Neural cell (in vitro differentiated cells): ENCODE measurements at regions not wholly inside any gene's neighbourhood (a gene's known extent, or its start where the extent isn't known, plus 50 kb on each side); places are given as distances from the start of the nearest gene placed in this dataset.

ENCODE experiments used
- H2AFZ ChIP-seq: fragments of 200-600, 300-800 bp; sonication (generic), shearing (Covaris generic); 2 replicates; pipeline ENCODE4 v1.6.0; 2014; ENCODE audit warnings: low read depth, mild to moderate bottlenecking, antibody characterized with exemption, low read length, moderate library complexity
- H3F3A ChIP-seq: fragments of 200-600 bp; shearing (Covaris generic); 2 replicates; pipeline ENCODE4 v1.6.1; 2016; ENCODE audit warnings: mild to moderate bottlenecking, moderate library complexity, mixed read lengths, antibody characterized with exemption, low read length; ENCODE audit not compliant: insufficient read depth, poor library complexity, severe bottlenecking
- H3K27ac ChIP-seq: fragments of 200-600, 300-800 bp; sonication (generic), shearing (Covaris generic); 2 replicates; pipeline ENCODE4 v1.5.1; 2014; ENCODE audit warnings: mild to moderate bottlenecking, low read length, moderate library complexity
- H3K27me3 ChIP-seq: fragments of 300-800, 200-600 bp; sonication (generic), shearing (Covaris generic); 2 replicates; pipeline ENCODE4 v1.6.0; 2014; ENCODE audit warnings: mild to moderate bottlenecking, low read depth, low read length, moderate library complexity; ENCODE audit not compliant: insufficient read depth
- H3K36me3 ChIP-seq: fragments of 300-800, 200-600 bp; sonication (generic), shearing (Covaris generic); 2 replicates; pipeline ENCODE4 v1.5.1; 2014; ENCODE audit warnings: mild to moderate bottlenecking, antibody characterized with exemption, low read length, moderate library complexity; ENCODE audit not compliant: insufficient read depth
- H3K4me2 ChIP-seq: fragments of 300-800, 200-600 bp; sonication (generic), shearing (Covaris generic); 2 replicates; pipeline ENCODE4 v1.6.0; 2014; ENCODE audit warnings: mild to moderate bottlenecking, low read length
- H3K4me3 ChIP-seq: fragments of 300-800, 200-600 bp; sonication (generic), shearing (Covaris generic); 2 replicates; pipeline ENCODE4 v1.5.1; 2014; ENCODE audit warnings: mild to moderate bottlenecking, low read length, moderate library complexity
- H3K79me2 ChIP-seq: fragments of 200-600 bp; shearing (Covaris generic); replicated peaks from 2 replicates; pipeline ENCODE4 v1.6.0; 2014; ENCODE audit warnings: mild to moderate bottlenecking, low read length, moderate library complexity; ENCODE audit not compliant: insufficient read depth
- H3K9ac ChIP-seq: fragments of 300-800, 200-600 bp; sonication (generic), shearing (Covaris generic); 2 replicates; pipeline ENCODE4 v1.6.1; 2016; ENCODE audit warnings: mild to moderate bottlenecking, low read length, mixed read lengths
- H3K9me2 ChIP-seq: fragments of 200-600 bp; shearing (Covaris generic); 2 replicates; pipeline ENCODE4 v1.6.1; 2016; ENCODE audit warnings: mild to moderate bottlenecking, low read length, mixed read lengths; ENCODE audit not compliant: insufficient read depth
- H3K9me3 ChIP-seq: fragments of 200-600, 300-800 bp; sonication (generic), shearing (Covaris generic); 2 replicates; pipeline ENCODE4 v1.6.1; 2016; ENCODE audit warnings: mild to moderate bottlenecking, mixed run types, low read length, moderate library complexity, mixed read lengths
- H4K20me1 ChIP-seq: fragments of 200-600 bp; shearing (Covaris generic); 2 replicates; pipeline ENCODE4 v1.6.1; 2016; ENCODE audit warnings: mild to moderate bottlenecking, mixed run types; ENCODE audit not compliant: insufficient read depth
- EP300 ChIP-seq: fragments of 450-650 bp; conservative IDR thresholded peaks from 2 replicates; pipeline ENCODE4 v1.6.1; 2014; ENCODE audit warnings: antibody characterized with exemption, mild to moderate bottlenecking, moderate library complexity; ENCODE audit not compliant: poor library complexity, severe bottlenecking
- EZH2 ChIP-seq: fragments of 200-600, 300-800 bp; shearing (Covaris generic), sonication (generic); IDR thresholded peaks from 2 replicates; pipeline ENCODE4 v1.6.1; 2014; ENCODE audit warnings: antibody characterized with exemption, low read length, borderline replicate concordance, mild to moderate bottlenecking; ENCODE audit not compliant: insufficient read depth, poor library complexity, severe bottlenecking
- MXI1 ChIP-seq: fragments of 450-650 bp; conservative IDR thresholded peaks from 2 replicates; pipeline ENCODE4 v1.6.1; 2014; ENCODE audit warnings: antibody characterized with exemption, mild to moderate bottlenecking; ENCODE audit not compliant: poor library complexity, severe bottlenecking
- POLR2AphosphoS5 ChIP-seq: IDR thresholded peaks from 2 replicates; pipeline ENCODE4 v1.6.1; 2012
- RAD21 ChIP-seq: fragments of 450-650 bp; conservative IDR thresholded peaks from 2 replicates; pipeline ENCODE4 v1.6.1; 2014; ENCODE audit warnings: antibody characterized with exemption, mild to moderate bottlenecking, moderate library complexity
- SMC3 ChIP-seq: fragments of 450-650 bp; conservative IDR thresholded peaks from 2 replicates; pipeline ENCODE4 v1.6.1; 2014; ENCODE audit warnings: antibody characterized with exemption, mild to moderate bottlenecking, moderate library complexity; ENCODE audit not compliant: poor library complexity
- TAF1 ChIP-seq: IDR thresholded peaks from 2 replicates; pipeline ENCODE4 v1.6.1; 2012; ENCODE audit warnings: low read depth
- TF ChIP-seq, protein P1 (sequence below): fragments of 450-650 bp; IDR thresholded peaks from 2 replicates; pipeline ENCODE4 v1.5.1; 2014; ENCODE audit warnings: antibody characterized with exemption, mild to moderate bottlenecking, moderate library complexity; ENCODE audit not compliant: poor library complexity, severe bottlenecking
- TF ChIP-seq, protein P2 (sequence below): IDR thresholded peaks from 2 replicates; pipeline ENCODE4 v1.6.1; 2012; ENCODE audit warnings: borderline replicate concordance

DNA sequence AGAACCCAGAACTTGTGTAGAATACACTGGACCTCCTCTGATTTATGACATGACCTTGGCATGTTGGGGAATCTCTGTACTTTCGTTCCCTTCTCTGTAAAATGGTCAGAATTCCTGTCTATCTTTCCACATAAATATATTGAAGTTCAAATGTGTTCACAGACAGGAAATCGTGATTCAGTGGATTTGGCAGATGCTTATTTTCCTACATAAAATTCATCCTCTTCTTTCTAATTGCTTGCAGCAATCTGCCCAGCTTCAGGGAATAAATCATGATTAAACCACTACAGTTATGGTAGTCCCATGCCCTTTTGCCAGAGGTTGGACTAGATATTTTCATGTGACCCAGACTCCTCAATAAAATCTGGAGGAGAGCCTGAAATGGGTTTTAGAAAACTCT, 52.1 kb upstream of the ARL15 start:
- no peaks in the 10 kb centered on the region for H3K9me3 ChIP-seq
- no peaks in the 10 kb centered on the region for H3F3A ChIP-seq
- no peaks in the 10 kb centered on the region for H3K36me3 ChIP-seq
- H3K79me2 ChIP-seq, result no peaks in the 10 kb centered on the region
- H4K20me1 ChIP-seq, result no peaks in the 10 kb centered on the region
- H3K9me2 ChIP-seq, result no peaks in the 10 kb centered on the region
- no peak overlapping the region for H3K27ac ChIP-seq
- no peak overlapping the region for H3K9ac ChIP-seq
- TF ChIP-seq EZH2, result no peak
- TF ChIP-seq MXI1, result no peak
- no peak for TF ChIP-seq RAD21
- TF ChIP-seq, protein P1, sequence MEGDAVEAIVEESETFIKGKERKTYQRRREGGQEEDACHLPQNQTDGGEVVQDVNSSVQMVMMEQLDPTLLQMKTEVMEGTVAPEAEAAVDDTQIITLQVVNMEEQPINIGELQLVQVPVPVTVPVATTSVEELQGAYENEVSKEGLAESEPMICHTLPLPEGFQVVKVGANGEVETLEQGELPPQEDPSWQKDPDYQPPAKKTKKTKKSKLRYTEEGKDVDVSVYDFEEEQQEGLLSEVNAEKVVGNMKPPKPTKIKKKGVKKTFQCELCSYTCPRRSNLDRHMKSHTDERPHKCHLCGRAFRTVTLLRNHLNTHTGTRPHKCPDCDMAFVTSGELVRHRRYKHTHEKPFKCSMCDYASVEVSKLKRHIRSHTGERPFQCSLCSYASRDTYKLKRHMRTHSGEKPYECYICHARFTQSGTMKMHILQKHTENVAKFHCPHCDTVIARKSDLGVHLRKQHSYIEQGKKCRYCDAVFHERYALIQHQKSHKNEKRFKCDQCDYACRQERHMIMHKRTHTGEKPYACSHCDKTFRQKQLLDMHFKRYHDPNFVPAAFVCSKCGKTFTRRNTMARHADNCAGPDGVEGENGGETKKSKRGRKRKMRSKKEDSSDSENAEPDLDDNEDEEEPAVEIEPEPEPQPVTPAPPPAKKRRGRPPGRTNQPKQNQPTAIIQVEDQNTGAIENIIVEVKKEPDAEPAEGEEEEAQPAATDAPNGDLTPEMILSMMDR, result no peak
- no peak overlapping the region for H2AFZ ChIP-seq
- H3K4me3 ChIP-seq, result no peak overlapping the region
- H3K27me3 ChIP-seq, result no peaks in the 10 kb centered on the region
- H3K4me2 ChIP-seq, result no peak overlapping the region

DNA sequence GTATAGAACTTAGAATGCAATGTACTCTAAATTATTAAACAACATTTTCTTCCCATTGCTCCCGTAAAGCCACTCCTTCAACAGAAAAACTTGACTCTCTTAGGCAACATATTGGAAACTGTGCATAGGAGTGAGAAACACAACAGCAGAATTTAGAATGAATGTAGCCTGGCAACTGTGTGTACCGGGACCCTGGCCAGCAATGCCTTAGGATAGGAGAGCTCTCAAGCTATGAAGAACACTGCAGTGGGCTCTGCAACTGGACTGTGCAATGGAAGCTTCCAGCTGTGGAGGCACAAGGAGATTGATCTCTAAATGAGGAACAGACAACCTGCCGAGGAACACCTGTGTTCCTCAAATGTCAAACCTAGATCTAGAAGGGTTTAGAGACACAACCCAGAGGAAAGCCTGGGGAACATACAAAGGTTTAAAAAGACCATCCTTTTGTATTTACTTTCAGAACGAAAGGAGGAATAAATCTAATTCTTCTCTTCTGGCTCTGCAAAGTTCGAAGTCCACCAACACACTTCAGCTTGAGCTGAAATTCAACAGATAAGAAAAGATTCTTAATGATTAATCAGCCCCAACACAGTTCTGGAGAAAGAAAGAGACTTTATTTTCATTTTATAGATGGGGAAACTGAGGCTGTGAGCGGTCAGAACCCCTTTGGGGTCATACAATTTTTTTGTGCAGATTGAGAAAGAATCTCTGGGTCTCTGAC, 51.5 kb upstream of the ARL15 start:
- H3K27me3 ChIP-seq, result no peaks in the 10 kb centered on the region
- H3K9me2 ChIP-seq, result no peaks in the 10 kb centered on the region
- H3K4me2 ChIP-seq, result no peak overlapping the region
- no peak for TF ChIP-seq POLR2AphosphoS5
- TF ChIP-seq, protein P1, result no peak
- no peak for TF ChIP-seq EP300
- TF ChIP-seq MXI1, result no peak
- TF ChIP-seq EZH2, result no peak
- no peak for TF ChIP-seq TAF1
- TF ChIP-seq RAD21, result no peak
- TF ChIP-seq SMC3, result no peak
- TF ChIP-seq, protein P2, sequence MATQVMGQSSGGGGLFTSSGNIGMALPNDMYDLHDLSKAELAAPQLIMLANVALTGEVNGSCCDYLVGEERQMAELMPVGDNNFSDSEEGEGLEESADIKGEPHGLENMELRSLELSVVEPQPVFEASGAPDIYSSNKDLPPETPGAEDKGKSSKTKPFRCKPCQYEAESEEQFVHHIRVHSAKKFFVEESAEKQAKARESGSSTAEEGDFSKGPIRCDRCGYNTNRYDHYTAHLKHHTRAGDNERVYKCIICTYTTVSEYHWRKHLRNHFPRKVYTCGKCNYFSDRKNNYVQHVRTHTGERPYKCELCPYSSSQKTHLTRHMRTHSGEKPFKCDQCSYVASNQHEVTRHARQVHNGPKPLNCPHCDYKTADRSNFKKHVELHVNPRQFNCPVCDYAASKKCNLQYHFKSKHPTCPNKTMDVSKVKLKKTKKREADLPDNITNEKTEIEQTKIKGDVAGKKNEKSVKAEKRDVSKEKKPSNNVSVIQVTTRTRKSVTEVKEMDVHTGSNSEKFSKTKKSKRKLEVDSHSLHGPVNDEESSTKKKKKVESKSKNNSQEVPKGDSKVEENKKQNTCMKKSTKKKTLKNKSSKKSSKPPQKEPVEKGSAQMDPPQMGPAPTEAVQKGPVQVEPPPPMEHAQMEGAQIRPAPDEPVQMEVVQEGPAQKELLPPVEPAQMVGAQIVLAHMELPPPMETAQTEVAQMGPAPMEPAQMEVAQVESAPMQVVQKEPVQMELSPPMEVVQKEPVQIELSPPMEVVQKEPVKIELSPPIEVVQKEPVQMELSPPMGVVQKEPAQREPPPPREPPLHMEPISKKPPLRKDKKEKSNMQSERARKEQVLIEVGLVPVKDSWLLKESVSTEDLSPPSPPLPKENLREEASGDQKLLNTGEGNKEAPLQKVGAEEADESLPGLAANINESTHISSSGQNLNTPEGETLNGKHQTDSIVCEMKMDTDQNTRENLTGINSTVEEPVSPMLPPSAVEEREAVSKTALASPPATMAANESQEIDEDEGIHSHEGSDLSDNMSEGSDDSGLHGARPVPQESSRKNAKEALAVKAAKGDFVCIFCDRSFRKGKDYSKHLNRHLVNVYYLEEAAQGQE, result no peak
- H3K4me3 ChIP-seq, result no peak overlapping the region
- no peaks in the 10 kb centered on the region for H3K9me3 ChIP-seq
- H3K79me2 ChIP-seq, result no peaks in the 10 kb centered on the region
- no peaks in the 10 kb centered on the region for H3K36me3 ChIP-seq
- no peak overlapping the region for H2AFZ ChIP-seq
- no peak overlapping the region for H3K27ac ChIP-seq
- H4K20me1 ChIP-seq, result no peaks in the 10 kb centered on the region
- H3K9ac ChIP-seq, result no peak overlapping the region
- H3F3A ChIP-seq, result no peaks in the 10 kb centered on the region
